Glutamatergic neuron (in vitro differentiated cells): ENCODE measurements at regions not wholly inside any gene's neighbourhood (a gene's known extent, or its start where the extent isn't known, plus 50 kb on each side); places are given as distances from the start of the nearest gene placed in this dataset.

Source experiments
- DNase-seq: peaks from one replicate; pipeline ENCODE4 v3.0.0; 2022
- H3K27ac Mint-ChIP-seq: one replicate; pipeline ENCODE4 v1.8.0; 2020; ENCODE audit warnings: mild to moderate bottlenecking, mixed read lengths, inconsistent platforms; ENCODE audit not compliant: unreplicated experiment
- H3K27me3 Mint-ChIP-seq: one replicate; pipeline ENCODE4 v1.8.0; 2020; ENCODE audit warnings: mild to moderate bottlenecking, moderate library complexity, mixed read lengths, inconsistent platforms; ENCODE audit not compliant: unreplicated experiment
- H3K36me3 Mint-ChIP-seq: one replicate; pipeline ENCODE4 v1.8.0; 2020; ENCODE audit warnings: mild to moderate bottlenecking, mixed read lengths, inconsistent platforms; ENCODE audit not compliant: unreplicated experiment
- H3K4me1 Mint-ChIP-seq: one replicate; pipeline ENCODE4 v1.8.0; 2020; ENCODE audit warnings: mild to moderate bottlenecking, low read depth, mixed read lengths, inconsistent platforms; ENCODE audit not compliant: unreplicated experiment
- H3K4me3 Mint-ChIP-seq: one replicate; pipeline ENCODE4 v1.8.0; 2020; ENCODE audit warnings: mild to moderate bottlenecking, mixed read lengths, inconsistent platforms; ENCODE audit not compliant: unreplicated experiment
- H3K9me3 Mint-ChIP-seq: one replicate; pipeline ENCODE4 v1.8.0; 2020; ENCODE audit warnings: mild to moderate bottlenecking, moderate library complexity, mixed read lengths, inconsistent platforms; ENCODE audit not compliant: unreplicated experiment
- CTCF ChIP-seq: fragments of 200-600 bp; sonication (generic); IDR thresholded peaks from one replicate; pipeline ENCODE4 v1.5.0; 2021; ENCODE audit not compliant: partially characterized antibody, unreplicated experiment

GRCh38 chr3:86645756-86646155 lies 345.2 kb downstream of the VGLL3 start:
- no peak for TF ChIP-seq CTCF

GRCh38 chr3:86634361-86634760 lies 356.6 kb downstream of the VGLL3 start:
- no peak for DNase-seq
- no peak for TF ChIP-seq CTCF
- peaks cover 4% of the 10 kb centered on the region for H3K4me1 Mint-ChIP-seq
- H3K27ac Mint-ChIP-seq: no peak overlapping the region
- peaks cover 2% of the 10 kb centered on the region for H3K27me3 Mint-ChIP-seq
- peaks cover 11% of the 10 kb centered on the region for H3K36me3 Mint-ChIP-seq
- peaks cover 2% of the 10 kb centered on the region for H3K9me3 Mint-ChIP-seq
- H3K4me3 Mint-ChIP-seq: no peak overlapping the region

More at GRCh38 chr3:86645756-86646155, 345.2 kb downstream of the VGLL3 start:
- no peaks in the 10 kb centered on the region for H3K36me3 Mint-ChIP-seq
- DNase-seq: no peak
- H3K4me1 Mint-ChIP-seq: no peaks in the 10 kb centered on the region
- H3K4me3 Mint-ChIP-seq: no peak overlapping the region
- H3K27ac Mint-ChIP-seq: no peak overlapping the region
- no peaks in the 10 kb centered on the region for H3K27me3 Mint-ChIP-seq
- H3K9me3 Mint-ChIP-seq: no peaks in the 10 kb centered on the region

GRCh38 chr3:86629511-86629910 lies 361.4 kb downstream of the VGLL3 start:
- TF ChIP-seq CTCF: no peak
- Mint-ChIP-seq H3K9me3 (no peaks in the 10 kb centered on the region), H3K27me3 (peaks cover 6% of the 10 kb centered on the region), H3K4me3 (peak overlapping the region; percentile 3), H3K27ac (peak overlapping the region; percentile 75), H3K36me3 (peaks cover 1% of the 10 kb centered on the region), H3K4me1 (peaks cover 19% of the 10 kb centered on the region)
- DNase-seq: no peak

- TF ChIP-seq CTCF: no peak
- Mint-ChIP-seq H3K4me3 (no peak overlapping the region), H3K27ac (no peak overlapping the region), H3K36me3 (peaks cover 4% of the 10 kb centered on the region), H3K27me3 (peaks cover 4% of the 10 kb centered on the region), H3K4me1 (peaks cover 13% of the 10 kb centered on the region), H3K9me3 (no peaks in the 10 kb centered on the region)
- DNase-seq: no peak
Observed at GRCh38 chr3:86624192-86624591, 366.8 kb downstream of the VGLL3 start.

GRCh38 chr3:86618706-86619105 lies 372.2 kb downstream of the VGLL3 start:
- no peak for TF ChIP-seq CTCF
- Mint-ChIP-seq H3K4me3 (no peak overlapping the region), H3K9me3 (peaks cover 4% of the 10 kb centered on the region)

More at GRCh38 chr3:86618706-86619105, 372.2 kb downstream of the VGLL3 start:
- H3K27me3 Mint-ChIP-seq: peaks cover 2% of the 10 kb centered on the region
- H3K27ac Mint-ChIP-seq: no peak overlapping the region
- no peak for DNase-seq
- H3K36me3 Mint-ChIP-seq: peaks cover 9% of the 10 kb centered on the region
- no peaks in the 10 kb centered on the region for H3K4me1 Mint-ChIP-seq
